DMS79 treated with DMSO at 0.1 percent for 48 hours (cell line): ENCODE measurements at regions not wholly inside any gene's neighbourhood (a gene's known extent, or its start where the extent isn't known, plus 50 kb on each side); places are given as distances from the start of the nearest gene placed in this dataset.

Experiments
- DNase-seq: peaks from one replicate; lab custom pipeline; 2025; lab: John Stamatoyannopoulos, UW

GRCh38 chr15:95866711-95867440, 463.6 kb upstream of the NR2F2 start:
- DNase-seq, result no peak

GRCh38 chr15:95868450-95868849, 462.1 kb upstream of the NR2F2 start:
- DNase-seq, result no peak

DNA sequence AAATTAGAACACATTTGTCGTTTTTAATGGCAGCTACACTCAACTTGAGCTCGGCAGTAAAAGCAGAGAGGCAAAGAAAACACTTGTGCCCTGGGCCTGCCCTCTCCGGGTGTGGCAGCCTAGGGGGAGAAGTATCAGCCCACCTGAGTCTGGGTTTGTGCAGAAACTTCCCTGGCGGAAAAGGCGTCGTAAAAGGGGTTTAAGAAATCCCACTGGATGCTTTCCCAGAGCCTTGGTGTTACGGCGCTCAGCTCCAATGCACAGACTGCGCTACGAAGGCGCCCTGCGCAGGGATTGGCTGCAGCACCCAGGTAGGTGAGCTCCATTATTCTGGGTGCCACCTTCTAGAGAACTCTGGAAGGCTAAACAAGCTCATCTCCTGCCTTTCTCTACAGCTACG, 461.5 kb upstream of the NR2F2 start:
- no peak for DNase-seq

DNA sequence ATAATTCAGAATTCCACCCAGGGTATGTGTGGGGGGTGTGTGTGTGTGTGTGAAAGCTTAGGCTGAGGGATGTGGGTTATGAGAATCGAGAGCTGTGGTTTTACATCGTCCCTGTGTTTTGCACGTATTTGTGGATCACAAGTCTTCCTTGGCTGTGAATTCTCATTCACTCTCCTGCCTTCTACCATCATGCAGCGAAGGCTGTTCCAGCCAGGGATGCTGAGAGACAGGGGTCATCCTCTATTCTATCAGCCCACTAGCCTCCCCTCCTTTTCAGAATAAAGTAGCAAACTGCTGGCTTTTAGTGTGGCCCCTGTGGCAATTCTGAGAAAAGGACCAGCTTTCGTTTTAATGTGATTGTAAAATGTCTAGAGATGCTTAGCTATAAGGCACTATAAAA, 460.6 kb upstream of the NR2F2 start:
- DNase-seq, result no peak

DNA sequence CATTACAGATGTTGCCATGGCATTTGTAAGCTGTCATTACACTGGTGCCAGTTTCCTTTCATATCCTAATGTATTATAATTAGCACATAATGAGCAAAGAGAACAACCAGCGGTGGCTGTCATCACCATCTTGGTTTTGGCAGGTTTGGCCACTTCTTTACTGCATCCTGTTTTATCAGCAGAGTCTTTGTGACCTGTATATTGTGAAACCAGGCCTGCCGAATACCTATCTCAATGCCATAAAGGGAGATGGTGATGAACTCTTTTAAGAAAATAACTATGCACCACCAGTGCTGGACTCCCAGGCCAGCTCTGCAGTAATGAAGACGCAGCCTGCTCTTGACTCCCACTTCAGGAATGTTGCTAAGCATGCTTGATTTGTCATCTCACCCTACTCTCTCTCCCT, 458.1 kb upstream of the NR2F2 start:
- DNase-seq, result no peak

DNA sequence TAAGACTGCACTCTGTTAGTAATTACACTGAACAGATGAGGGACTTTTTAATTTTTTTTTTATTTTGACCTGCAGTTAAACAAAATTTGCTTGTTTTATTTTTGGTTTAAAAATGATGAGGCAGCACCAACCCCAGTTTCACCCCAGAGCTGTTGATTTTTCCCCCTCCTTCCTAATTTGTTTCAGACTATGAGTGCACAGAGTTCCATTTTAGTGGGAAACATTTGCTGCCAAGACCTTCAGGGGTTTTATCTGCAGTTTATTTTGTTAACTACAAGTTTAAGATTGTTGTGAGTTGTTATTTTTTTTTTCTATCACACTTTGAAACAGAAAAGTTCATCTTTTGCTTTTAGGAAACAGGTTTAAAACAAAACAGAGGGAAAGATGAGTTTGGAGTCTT, 455.9 kb upstream of the NR2F2 start:
- DNase-seq, result no peak

DNA sequence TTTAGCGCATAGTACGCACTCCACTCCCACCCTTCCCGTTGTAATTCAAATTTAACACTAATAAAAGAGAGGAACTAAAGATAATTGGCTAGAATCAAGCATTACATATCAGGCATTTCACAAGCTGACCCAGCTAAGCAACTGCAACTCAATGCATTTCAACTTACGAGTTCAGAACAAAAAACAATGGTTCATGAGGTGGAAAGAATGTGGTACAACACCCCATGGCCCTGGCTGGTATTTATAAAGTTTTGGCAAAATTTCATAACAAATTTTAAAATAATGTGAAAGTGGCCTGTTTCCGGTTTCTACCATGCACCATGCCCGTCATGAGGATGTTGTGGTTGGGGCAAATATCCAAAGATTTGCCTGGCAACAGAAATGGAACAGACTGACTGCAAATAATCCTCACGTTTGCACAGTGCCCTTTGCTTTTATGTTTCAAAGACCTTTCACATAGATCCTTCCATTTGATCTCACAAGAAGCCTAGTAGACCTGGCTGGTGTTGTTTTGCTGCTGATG, 455.3 kb upstream of the NR2F2 start:
- DNase-seq, result no peak

DNA sequence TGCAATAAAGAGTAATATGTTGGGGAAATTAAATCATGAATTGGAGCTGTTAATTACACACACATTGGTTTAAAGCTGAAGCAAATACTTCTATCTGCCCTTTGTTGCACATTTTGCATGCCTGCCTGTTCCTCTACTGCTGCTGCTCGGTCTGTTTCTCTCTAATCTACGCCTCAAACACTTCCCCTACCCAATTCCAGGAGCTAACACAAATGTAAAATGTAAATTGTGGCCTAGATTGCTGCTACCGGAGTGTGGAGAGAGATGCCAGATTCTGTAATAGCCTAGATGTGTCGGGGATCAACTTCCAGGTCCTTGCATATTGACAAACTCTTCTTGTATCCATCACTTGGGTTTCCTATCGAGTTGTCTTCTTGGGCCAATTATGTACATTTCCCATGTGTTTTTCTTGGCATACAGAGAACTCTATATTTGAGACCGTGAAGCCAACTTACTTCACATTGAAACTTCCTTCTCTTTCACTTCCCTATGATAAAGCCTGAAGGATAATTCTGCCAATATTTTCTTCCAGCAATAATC, 450.4 kb upstream of the NR2F2 start:
- DNase-seq, result no peak

GRCh38 chr15:95880630-95881029, 449.9 kb upstream of the NR2F2 start:
- DNase-seq, result no peak

- DNase-seq, result no peak
Observed at GRCh38 chr15:95883064-95883463, 447.4 kb upstream of the NR2F2 start.

DNA sequence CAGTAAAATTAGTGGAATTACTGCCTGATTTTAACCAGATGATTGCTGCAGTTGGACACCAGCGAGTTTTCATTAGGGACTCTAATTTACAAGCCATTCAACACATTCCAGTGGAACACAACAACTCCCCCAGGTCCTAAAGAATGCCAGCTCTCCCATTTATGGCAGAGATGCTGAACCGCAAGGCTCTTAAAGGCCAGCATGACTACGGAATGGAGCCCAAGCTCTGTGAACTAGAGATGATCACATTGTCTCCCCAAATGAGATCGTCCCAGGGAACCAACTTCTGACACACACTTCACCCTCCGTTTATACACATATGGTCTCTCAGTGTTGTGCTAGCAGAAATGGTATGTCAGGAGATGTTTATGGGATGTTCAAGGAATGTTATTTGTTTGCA, 446.2 kb upstream of the NR2F2 start:
- DNase-seq, result no peak

- DNase-seq, result no peak
Observed at GRCh38 chr15:95887666-95888390, 442.7 kb upstream of the NR2F2 start.

DNA sequence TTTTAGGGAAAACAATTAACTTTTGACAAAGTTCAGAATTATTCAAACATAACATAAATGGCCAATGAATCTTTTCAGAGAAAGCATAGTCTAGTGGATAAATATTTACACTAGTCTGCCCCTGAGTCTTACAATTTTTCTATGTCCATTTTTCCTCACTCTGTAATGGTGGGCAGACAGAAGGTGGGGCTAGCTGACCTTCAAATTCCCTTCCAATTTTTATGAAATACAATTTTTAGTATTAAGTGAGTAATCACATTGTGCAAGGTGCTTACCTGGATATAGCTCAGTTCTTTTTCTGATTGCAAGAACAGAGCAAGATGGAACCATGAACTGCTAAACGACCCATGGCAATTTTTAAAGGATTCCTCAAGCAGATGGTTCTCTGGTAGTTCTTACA, 441.7 kb upstream of the NR2F2 start:
- no peak for DNase-seq

GRCh38 chr15:95894407-95894956, 436.0 kb upstream of the NR2F2 start:
- DNase-seq, result no peak

DNA sequence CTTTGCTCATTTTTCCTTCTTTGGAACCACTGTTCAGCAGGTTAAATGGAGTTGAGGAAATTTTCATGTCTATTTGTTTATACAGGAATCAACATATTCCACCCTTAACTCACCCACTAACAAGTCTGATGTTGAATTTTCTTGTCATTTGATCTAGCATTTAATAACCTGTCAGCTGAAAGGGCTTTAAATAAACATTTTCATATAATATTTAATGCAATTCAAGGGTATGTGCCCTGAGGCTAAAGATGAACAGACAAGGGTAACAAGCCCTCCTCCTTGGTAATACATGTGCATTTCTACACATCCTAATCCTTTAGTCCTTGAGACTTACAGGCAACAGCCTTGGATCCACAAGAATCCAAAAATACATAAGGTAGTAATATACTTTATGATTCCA, 435.0 kb upstream of the NR2F2 start:
- DNase-seq, result no peak

DNA sequence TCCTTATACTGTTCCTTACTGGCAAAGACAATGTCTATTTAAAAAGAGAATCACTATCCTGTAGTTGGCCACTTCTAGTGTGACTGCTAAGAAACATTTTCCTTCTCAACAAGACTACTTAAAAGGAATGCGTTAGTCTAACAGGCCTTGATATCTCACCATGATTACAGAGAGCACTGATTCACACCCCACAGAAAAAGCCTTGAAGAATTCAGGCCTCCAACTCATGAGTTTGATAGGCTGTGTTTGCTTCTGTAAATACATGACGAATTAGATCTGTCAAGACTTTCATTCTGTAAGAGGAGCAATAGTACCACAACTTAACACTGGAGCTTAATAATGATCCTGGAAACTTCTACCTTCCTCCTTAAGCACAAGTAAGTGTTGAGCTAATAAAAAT, 432.8 kb upstream of the NR2F2 start:
- DNase-seq, result no peak

DNA sequence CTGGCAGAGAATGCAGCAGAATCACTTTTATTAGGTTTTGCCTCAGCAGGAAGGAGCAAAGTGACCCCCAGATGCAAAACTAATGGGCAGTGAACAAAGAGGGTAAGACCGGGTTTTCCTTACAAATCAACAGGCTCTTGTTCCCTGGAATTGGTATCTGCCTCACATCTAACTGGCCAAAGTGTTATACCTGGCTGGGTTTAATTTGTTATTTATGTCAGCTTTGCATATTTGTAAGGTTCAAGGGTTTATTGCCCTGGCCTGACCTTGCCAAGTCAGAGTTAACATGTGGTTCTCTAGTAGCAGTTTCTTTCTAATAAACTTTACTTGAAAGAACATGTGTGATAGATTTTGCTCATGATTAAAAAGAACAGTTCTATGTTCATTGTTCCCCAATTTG, 431.7 kb upstream of the NR2F2 start:
- no peak for DNase-seq

DNA sequence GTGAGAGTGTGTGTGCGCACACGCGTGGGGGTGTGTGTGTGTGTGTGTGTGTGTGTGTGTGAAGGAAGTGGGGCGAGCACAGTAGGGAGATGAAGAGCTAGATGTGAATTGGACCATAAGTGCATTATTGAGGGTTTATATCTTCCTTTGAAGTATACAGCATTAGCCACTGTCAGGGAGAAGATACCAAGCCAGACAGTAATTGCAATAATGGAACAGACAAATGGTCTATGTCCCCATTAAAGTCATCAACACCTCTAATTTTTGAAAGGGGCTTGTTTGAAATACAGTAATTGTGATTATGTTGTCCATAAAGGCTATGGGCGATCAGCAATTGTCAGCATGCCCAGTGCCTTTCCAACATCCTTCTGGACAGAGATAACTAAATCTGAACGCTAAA, 429.2 kb upstream of the NR2F2 start:
- no peak for DNase-seq

- DNase-seq, result no peak
Observed at GRCh38 chr15:95902606-95903005, 427.9 kb upstream of the NR2F2 start.

- DNase-seq, result no peak
Observed at GRCh38 chr15:95903352-95903751, 427.1 kb upstream of the NR2F2 start.

GRCh38 chr15:95910643-95911212, 419.8 kb upstream of the NR2F2 start:
- no peak for DNase-seq

DNA sequence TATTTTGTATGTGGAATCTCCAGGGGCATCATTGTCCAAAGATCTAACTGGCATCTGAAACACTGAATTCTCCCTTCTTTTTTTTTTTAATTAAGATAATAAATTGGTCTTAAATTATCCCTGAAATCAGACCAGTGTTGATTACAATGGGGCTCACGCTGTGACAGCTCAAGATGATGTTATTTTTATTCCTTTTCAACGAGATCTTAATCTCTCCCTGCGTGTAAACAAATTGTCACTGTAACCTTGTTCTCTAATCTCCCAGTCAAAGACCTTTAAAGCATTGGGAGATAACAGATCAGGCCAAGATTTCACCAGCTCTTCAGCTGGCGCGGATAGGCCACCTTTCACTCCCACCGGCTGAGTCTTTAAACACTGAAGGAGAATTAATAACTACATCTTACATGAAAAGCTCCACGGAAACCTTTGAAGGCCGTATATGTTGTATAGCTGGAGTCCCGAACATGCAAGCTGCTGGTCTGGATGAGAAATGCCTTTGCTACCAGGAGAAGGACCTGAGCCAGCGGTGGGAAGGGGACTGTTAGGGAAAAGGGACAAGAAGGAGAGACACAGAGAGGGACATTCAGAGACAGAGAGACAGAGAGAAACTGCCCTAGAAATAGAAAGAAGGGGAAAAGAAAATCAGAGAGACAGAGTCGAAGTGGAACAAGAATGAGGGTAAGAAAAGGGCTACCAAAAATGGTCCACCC, 418.8 kb upstream of the NR2F2 start:
- DNase-seq, result no peak
